OCI-LY1 (cell line): ENCODE measurements at regions not wholly inside any gene's neighbourhood (a gene's known extent, or its start where the extent isn't known, plus 50 kb on each side); places are given as distances from the start of the nearest gene placed in this dataset.

Experiments used
- CTCF ChIP-seq: fragments of 200-600 bp; sonication (generic), shearing (Covaris generic); IDR thresholded peaks from 2 replicates; pipeline ENCODE4 v1.5.1; 2017; ENCODE audit warnings: mild to moderate bottlenecking, antibody characterized with exemption, low read length, moderate library complexity, mixed read lengths
- EZH2 ChIP-seq: fragments of 200-600 bp; sonication (generic), shearing (Covaris generic); IDR thresholded peaks from 2 replicates; pipeline ENCODE4 v1.8.0; 2017; ENCODE audit warnings: borderline replicate concordance, mixed run types, mild to moderate bottlenecking, antibody characterized with exemption, low read length, moderate library complexity, mixed read lengths

- TF ChIP-seq CTCF (no peak), EZH2 (no peak)
Observed at GRCh38 chr3:159074756-159075701, 273.2 kb downstream of the MFSD1 start.
